H1 (cell line): ENCODE measurements at regions not wholly inside any gene's neighbourhood (a gene's known extent, or its start where the extent isn't known, plus 50 kb on each side); places are given as distances from the start of the nearest gene placed in this dataset.

Experiments used
- BACH1 ChIP-seq: IDR thresholded peaks from 2 replicates; pipeline ENCODE4 v1.6.1; 2012; ENCODE audit warnings: low read length, improper control_type of control experiment
- BRCA1 ChIP-seq: IDR thresholded peaks from 2 replicates; pipeline ENCODE4 v1.6.1; 2012; ENCODE audit warnings: low read depth, low read length, improper control_type of control experiment
- E2F6 ChIP-seq: IDR thresholded peaks from 2 replicates; pipeline ENCODE4 v1.6.1; 2012; ENCODE audit warnings: inconsistent platforms
- FOSL1 ChIP-seq: IDR thresholded peaks from 2 replicates; pipeline ENCODE4 v1.6.1; 2011; ENCODE audit warnings: mild to moderate bottlenecking, low read depth, low read length, moderate library complexity; ENCODE audit not compliant: insufficient read depth
- HDAC2 ChIP-seq, 2 experiments: fragments of 300-600 bp in 1 of 2; sonication (generic) in 1 of 2; IDR thresholded peaks; 2 replicates each; pipeline ENCODE4 v1.6.1; 2011 to 2012; ENCODE audit warnings: low read depth in 2 of 2, low read length in 2 of 2, mild to moderate bottlenecking in 2 of 2, moderate library complexity in 2 of 2, borderline replicate concordance in 1 of 2, inconsistent platforms in 1 of 2
- JUN ChIP-seq: IDR thresholded peaks from 2 replicates; pipeline ENCODE4 v1.6.1; 2011; ENCODE audit warnings: low read depth, mild to moderate bottlenecking, improper control_type of control experiment, low read length
- POLR2A ChIP-seq, 2 experiments: IDR thresholded peaks; 1 replicate in 1 of 2; 2 replicates in 1 of 2; pipeline ENCODE4 v1.6.1; 2011; ENCODE audit warnings: low read depth in 2 of 2, low read length in 2 of 2, mild to moderate bottlenecking in 2 of 2; ENCODE audit errors: control extremely low read depth in 1 of 2
- POLR2AphosphoS5 ChIP-seq: IDR thresholded peaks from 2 replicates; pipeline ENCODE4 v1.6.1; 2011; ENCODE audit warnings: low read depth, low read length
- SUZ12 ChIP-seq: fragments of 200-600 bp; sonication (generic); IDR thresholded peaks from 2 replicates; pipeline ENCODE4 v1.6.1; 2012; ENCODE audit warnings: mild to moderate bottlenecking, inconsistent platforms, low read length, moderate library complexity, mixed read lengths
- TF ChIP-seq, protein P1 (sequence below), 3 experiments: IDR thresholded peaks; 1 replicate in 2 of 3; 2 replicates in 1 of 3; pipeline versions ENCODE4 v1.5.1 to v1.6.1; 2011; ENCODE audit warnings: low read length in 3 of 3, mild to moderate bottlenecking in 3 of 3, inconsistent platforms in 2 of 3, low read depth in 1 of 3, moderate library complexity in 1 of 3; ENCODE audit not compliant: insufficient read depth in 1 of 3; ENCODE audit errors: control extremely low read depth in 1 of 3

- TF ChIP-seq, protein P1, sequence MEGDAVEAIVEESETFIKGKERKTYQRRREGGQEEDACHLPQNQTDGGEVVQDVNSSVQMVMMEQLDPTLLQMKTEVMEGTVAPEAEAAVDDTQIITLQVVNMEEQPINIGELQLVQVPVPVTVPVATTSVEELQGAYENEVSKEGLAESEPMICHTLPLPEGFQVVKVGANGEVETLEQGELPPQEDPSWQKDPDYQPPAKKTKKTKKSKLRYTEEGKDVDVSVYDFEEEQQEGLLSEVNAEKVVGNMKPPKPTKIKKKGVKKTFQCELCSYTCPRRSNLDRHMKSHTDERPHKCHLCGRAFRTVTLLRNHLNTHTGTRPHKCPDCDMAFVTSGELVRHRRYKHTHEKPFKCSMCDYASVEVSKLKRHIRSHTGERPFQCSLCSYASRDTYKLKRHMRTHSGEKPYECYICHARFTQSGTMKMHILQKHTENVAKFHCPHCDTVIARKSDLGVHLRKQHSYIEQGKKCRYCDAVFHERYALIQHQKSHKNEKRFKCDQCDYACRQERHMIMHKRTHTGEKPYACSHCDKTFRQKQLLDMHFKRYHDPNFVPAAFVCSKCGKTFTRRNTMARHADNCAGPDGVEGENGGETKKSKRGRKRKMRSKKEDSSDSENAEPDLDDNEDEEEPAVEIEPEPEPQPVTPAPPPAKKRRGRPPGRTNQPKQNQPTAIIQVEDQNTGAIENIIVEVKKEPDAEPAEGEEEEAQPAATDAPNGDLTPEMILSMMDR (IDR thresholded peaks at IDR 0.05; ENCODE audit: control extremely low read depth in 1 of 3, insufficient read depth in 1 of 3, low read depth in 1 of 3, low read length in 3 of 3) = no peak
- TF ChIP-seq FOSL1 (no peak), HDAC2 (IDR thresholded peaks at IDR 0.05; ENCODE audit: borderline replicate concordance in 1 of 2, low read depth in 2 of 2, low read length in 2 of 2) (no peak), POLR2A (IDR thresholded peaks at IDR 0.05; ENCODE audit: control extremely low read depth in 1 of 2, low read depth in 2 of 2, low read length in 2 of 2) (no peak), JUN (no peak), BRCA1 (no peak), E2F6 (no peak), POLR2AphosphoS5 (no peak), SUZ12 (no peak), BACH1 (no peak)
These were observed 586.9 kb downstream of the CCER1 start for GRCh38 chr12:90368081-90368480.
